ENCODE measurements at regions not wholly inside any gene's neighbourhood (a gene's known extent, or its start where the extent isn't known, plus 50 kb on each side); places are given as distances from the start of the nearest gene placed in this dataset.

DNA sequence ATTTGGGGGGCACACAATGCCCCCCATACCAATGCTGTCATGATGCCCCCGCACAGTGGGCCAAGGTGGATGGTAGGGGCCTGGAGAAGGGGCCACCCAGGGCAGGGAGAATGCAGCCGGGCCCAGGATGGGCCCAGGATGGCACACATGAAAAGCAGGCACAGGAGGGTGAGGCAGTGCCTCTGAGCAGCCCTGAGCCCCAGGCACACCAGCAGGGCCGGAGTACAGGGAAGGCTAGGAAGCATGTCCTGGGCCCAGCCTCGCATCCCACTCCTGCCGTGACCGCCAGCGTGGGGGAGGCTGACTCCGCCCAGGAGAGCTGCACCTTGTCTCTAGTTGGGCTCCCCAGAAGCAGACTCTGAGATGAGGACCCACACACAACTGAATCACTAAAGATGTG, 59.3 kb upstream of the TMEM72 start:
- H3K36me3 ChIP-seq (ENCODE audit: control insufficient read depth in 2 of 2, insufficient read depth in 2 of 2, low read length in 2 of 2) = no peaks in the 10 kb centered on the region
- H3K27me3 ChIP-seq (ENCODE audit: control insufficient read depth in 2 of 2, insufficient read depth in 2 of 2, low read length in 2 of 2) = no peaks in the 10 kb centered on the region

GRCh38 chr10:44853148-44853734, 57.9 kb upstream of the TMEM72 start:
- Histone ChIP-seq H3K4me1 (ENCODE audit: control insufficient read depth in 2 of 2, insufficient read depth in 2 of 2, low read length in 2 of 2) (no peaks in the 10 kb centered on the region), H3K27ac (ENCODE audit: low read depth in 2 of 2, low read length in 2 of 2) (no peak overlapping the region), H3K27me3 (ENCODE audit: control insufficient read depth in 2 of 2, insufficient read depth in 2 of 2, low read length in 2 of 2) (no peaks in the 10 kb centered on the region), H3K4me3 (ENCODE audit: low read length in 2 of 2) (no peak overlapping the region), H3K9me3 (ENCODE audit: control insufficient read depth in 2 of 2, low read length in 2 of 2) (no peaks in the 10 kb centered on the region), H3K36me3 (ENCODE audit: control insufficient read depth in 2 of 2, insufficient read depth in 2 of 2, low read length in 2 of 2) (no peaks in the 10 kb centered on the region), H3K9ac (ENCODE audit: low read depth in 1 of 2, low read length in 2 of 2) (no peak overlapping the region)

More for the DNA sequence above, 59.3 kb upstream of the TMEM72 start:
- no peaks in the 10 kb centered on the region for H3K9me3 ChIP-seq (ENCODE audit: control insufficient read depth in 2 of 2, low read length in 2 of 2)
- no peaks in the 10 kb centered on the region for H3K4me1 ChIP-seq (ENCODE audit: control insufficient read depth in 2 of 2, insufficient read depth in 2 of 2, low read length in 2 of 2)
- no peak overlapping the region for H3K27ac ChIP-seq (ENCODE audit: low read depth in 2 of 2, low read length in 2 of 2)
- no peak overlapping the region for H3K9ac ChIP-seq (ENCODE audit: low read depth in 1 of 2, low read length in 2 of 2)
- H3K4me3 ChIP-seq (ENCODE audit: low read length in 2 of 2) = no peak overlapping the region

DNA sequence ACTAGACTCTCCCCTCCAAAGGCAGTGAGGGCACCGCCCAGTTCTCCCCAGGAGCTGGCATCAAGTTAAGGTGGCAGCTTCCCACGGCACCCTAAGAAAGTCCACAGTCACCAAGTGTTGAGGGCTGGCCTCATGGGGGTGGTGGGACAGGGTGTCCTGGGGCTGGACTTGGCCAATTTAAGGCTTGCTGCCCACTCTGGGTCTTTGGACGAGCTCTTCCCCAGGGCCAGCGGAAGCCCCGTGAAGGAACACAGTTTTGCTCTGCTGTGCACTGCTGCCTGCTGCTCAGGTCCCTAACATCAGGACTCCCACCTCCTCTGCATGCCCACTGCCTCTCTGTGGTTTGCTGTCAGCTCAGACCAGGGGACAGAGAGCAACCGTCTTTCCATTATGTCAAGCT, 57.3 kb upstream of the TMEM72 start:
- no peak overlapping the region for H3K4me3 ChIP-seq (ENCODE audit: low read length in 2 of 2)
- no peak overlapping the region for H3K9ac ChIP-seq (ENCODE audit: low read depth in 1 of 2, low read length in 2 of 2)
- no peaks in the 10 kb centered on the region for H3K27me3 ChIP-seq (ENCODE audit: control insufficient read depth in 2 of 2, insufficient read depth in 2 of 2, low read length in 2 of 2)
- no peak overlapping the region for H3K27ac ChIP-seq (ENCODE audit: low read depth in 2 of 2, low read length in 2 of 2)
- H3K4me1 ChIP-seq (ENCODE audit: control insufficient read depth in 2 of 2, insufficient read depth in 2 of 2, low read length in 2 of 2) = no peaks in the 10 kb centered on the region
- no peaks in the 10 kb centered on the region for H3K9me3 ChIP-seq (ENCODE audit: control insufficient read depth in 2 of 2, low read length in 2 of 2)
- no peaks in the 10 kb centered on the region for H3K36me3 ChIP-seq (ENCODE audit: control insufficient read depth in 2 of 2, insufficient read depth in 2 of 2, low read length in 2 of 2)

GRCh38 chr10:44854693-44855350, 56.3 kb upstream of the TMEM72 start:
- Histone ChIP-seq H3K27me3 (ENCODE audit: control insufficient read depth in 2 of 2, insufficient read depth in 2 of 2, low read length in 2 of 2) (no peaks in the 10 kb centered on the region), H3K36me3 (ENCODE audit: control insufficient read depth in 2 of 2, insufficient read depth in 2 of 2, low read length in 2 of 2) (no peaks in the 10 kb centered on the region), H3K4me3 (ENCODE audit: low read length in 2 of 2) (no peak overlapping the region), H3K9me3 (ENCODE audit: control insufficient read depth in 2 of 2, low read length in 2 of 2) (no peaks in the 10 kb centered on the region), H3K27ac (ENCODE audit: low read depth in 2 of 2, low read length in 2 of 2) (no peak overlapping the region), H3K4me1 (ENCODE audit: control insufficient read depth in 2 of 2, insufficient read depth in 2 of 2, low read length in 2 of 2) (no peaks in the 10 kb centered on the region), H3K9ac (ENCODE audit: low read depth in 1 of 2, low read length in 2 of 2) (no peak overlapping the region)

GRCh38 chr10:44856696-44857095, 54.4 kb upstream of the TMEM72 start:
- Histone ChIP-seq H3K27me3 (ENCODE audit: control insufficient read depth in 2 of 2, insufficient read depth in 2 of 2, low read length in 2 of 2) (no peaks in the 10 kb centered on the region), H3K9ac (ENCODE audit: low read depth in 1 of 2, low read length in 2 of 2) (no peak overlapping the region), H3K4me1 (ENCODE audit: control insufficient read depth in 2 of 2, insufficient read depth in 2 of 2, low read length in 2 of 2) (no peaks in the 10 kb centered on the region), H3K36me3 (ENCODE audit: control insufficient read depth in 2 of 2, insufficient read depth in 2 of 2, low read length in 2 of 2) (no peaks in the 10 kb centered on the region), H3K4me3 (ENCODE audit: low read length in 2 of 2) (no peak overlapping the region), H3K27ac (ENCODE audit: low read depth in 2 of 2, low read length in 2 of 2) (no peak overlapping the region), H3K9me3 (ENCODE audit: control insufficient read depth in 2 of 2, low read length in 2 of 2) (no peaks in the 10 kb centered on the region)

DNA sequence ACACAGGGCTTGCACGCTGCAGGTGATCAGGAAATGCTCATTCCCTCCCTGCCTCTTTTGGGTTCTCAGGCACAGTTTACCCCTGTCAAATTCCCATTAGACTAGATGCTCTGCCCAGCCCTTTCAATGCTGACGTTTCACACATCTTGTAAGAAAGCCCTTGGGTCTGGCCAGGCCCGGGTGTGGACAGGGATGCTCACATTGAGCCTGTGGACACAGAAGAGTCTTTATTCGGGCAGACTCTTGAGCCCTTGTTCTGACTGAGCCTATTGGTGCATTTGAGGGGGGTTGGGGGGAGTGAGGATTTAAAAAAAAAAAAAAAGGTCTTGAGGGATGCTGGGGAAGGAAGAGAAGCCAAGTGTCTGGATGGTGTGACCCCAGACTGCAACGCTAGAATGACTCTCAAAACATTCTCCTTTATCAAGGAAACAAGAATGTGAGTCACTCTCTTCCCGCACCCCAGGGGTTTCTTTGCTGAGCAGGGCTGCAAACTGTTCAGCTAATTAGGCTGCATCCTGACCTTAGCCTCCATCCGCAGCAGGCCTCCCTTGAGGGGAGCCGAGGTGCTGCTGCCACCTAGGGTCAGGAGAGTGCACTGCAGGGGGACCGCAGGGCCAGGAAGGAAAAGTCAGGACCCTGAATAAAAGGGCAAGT, 53.6 kb upstream of the TMEM72 start:
- Histone ChIP-seq H3K36me3 (ENCODE audit: control insufficient read depth in 2 of 2, insufficient read depth in 2 of 2, low read length in 2 of 2) (no peaks in the 10 kb centered on the region), H3K4me1 (ENCODE audit: control insufficient read depth in 2 of 2, insufficient read depth in 2 of 2, low read length in 2 of 2) (no peaks in the 10 kb centered on the region), H3K9ac (ENCODE audit: low read depth in 1 of 2, low read length in 2 of 2) (no peak overlapping the region), H3K27me3 (ENCODE audit: control insufficient read depth in 2 of 2, insufficient read depth in 2 of 2, low read length in 2 of 2) (no peaks in the 10 kb centered on the region), H3K27ac (ENCODE audit: low read depth in 2 of 2, low read length in 2 of 2) (no peak overlapping the region), H3K9me3 (ENCODE audit: control insufficient read depth in 2 of 2, low read length in 2 of 2) (no peaks in the 10 kb centered on the region), H3K4me3 (ENCODE audit: low read length in 2 of 2) (no peak overlapping the region)

DNA sequence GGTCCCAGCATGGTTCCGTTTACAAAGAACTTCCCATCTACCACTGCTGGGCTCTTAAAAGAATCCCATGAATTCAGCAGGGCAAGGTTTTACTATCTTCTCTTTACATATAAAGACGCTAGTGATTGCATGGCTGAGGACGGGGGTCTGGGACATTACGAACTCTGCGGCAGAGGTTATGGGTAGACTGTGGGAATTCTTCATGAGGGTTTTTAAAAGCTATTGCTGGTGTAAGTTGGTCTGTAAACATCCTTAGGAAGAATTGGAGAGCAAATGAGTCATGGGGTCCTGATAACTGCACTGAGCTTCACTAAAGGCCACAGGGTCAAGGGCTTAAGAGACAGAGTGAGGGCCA, 53.1 kb upstream of the TMEM72 start:
- Histone ChIP-seq H3K27ac (ENCODE audit: low read depth in 2 of 2, low read length in 2 of 2) (no peak overlapping the region), H3K9ac (ENCODE audit: low read depth in 1 of 2, low read length in 2 of 2) (no peak overlapping the region), H3K27me3 (ENCODE audit: control insufficient read depth in 2 of 2, insufficient read depth in 2 of 2, low read length in 2 of 2) (no peaks in the 10 kb centered on the region), H3K36me3 (ENCODE audit: control insufficient read depth in 2 of 2, insufficient read depth in 2 of 2, low read length in 2 of 2) (no peaks in the 10 kb centered on the region), H3K4me3 (ENCODE audit: low read length in 2 of 2) (no peak overlapping the region), H3K9me3 (ENCODE audit: control insufficient read depth in 2 of 2, low read length in 2 of 2) (no peaks in the 10 kb centered on the region), H3K4me1 (ENCODE audit: control insufficient read depth in 2 of 2, insufficient read depth in 2 of 2, low read length in 2 of 2) (no peaks in the 10 kb centered on the region)

GRCh38 chr10:44858988-44859387, 52.1 kb upstream of the TMEM72 start:
- Histone ChIP-seq H3K36me3 (ENCODE audit: control insufficient read depth in 2 of 2, insufficient read depth in 2 of 2, low read length in 2 of 2) (no peaks in the 10 kb centered on the region), H3K9ac (ENCODE audit: low read depth in 1 of 2, low read length in 2 of 2) (no peak overlapping the region), H3K27ac (ENCODE audit: low read depth in 2 of 2, low read length in 2 of 2) (no peak overlapping the region), H3K27me3 (ENCODE audit: control insufficient read depth in 2 of 2, insufficient read depth in 2 of 2, low read length in 2 of 2) (no peaks in the 10 kb centered on the region), H3K9me3 (ENCODE audit: control insufficient read depth in 2 of 2, low read length in 2 of 2) (no peaks in the 10 kb centered on the region), H3K4me1 (ENCODE audit: control insufficient read depth in 2 of 2, insufficient read depth in 2 of 2, low read length in 2 of 2) (peaks cover 0 to 3% of the 10 kb centered on the region in 2 donors), H3K4me3 (ENCODE audit: low read length in 2 of 2) (no peak overlapping the region)

DNA sequence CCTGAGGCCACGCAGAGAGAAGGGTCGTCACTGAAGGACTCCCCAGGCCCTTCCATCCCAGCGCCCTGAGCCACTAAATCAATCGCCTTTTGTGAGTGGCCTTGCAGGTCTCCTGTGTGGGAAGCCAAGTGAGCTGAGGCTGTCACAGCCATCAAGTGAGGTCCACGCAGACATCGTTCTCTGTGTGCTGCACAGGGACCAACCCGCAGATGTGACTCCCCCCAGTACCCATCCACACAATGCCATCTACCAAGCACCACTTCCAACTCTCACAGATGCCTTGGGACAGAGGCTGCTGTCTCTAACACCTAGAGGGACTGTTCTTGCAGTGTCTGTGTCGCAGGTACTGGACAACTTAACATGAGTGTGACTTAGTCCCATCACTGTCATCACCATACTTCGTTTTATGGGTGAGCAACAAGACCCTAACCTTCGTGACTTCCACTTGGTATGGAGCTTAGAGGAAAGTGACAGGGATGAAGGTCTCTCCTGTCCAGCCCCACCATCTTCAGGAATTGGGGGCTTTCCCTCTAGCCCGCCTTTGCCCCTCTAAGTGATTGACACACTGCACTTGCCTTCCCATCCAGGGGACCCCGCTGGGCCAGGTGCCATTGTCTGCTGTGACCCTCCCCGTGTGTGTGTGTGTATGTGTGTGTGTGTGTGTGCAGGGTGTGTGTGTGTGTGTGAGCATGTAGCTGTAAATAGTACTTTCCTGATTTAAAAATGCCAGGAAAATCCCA, 51.4 kb upstream of the TMEM72 start:
- H3K4me1 ChIP-seq (ENCODE audit: control insufficient read depth in 2 of 2, insufficient read depth in 2 of 2, low read length in 2 of 2) = peaks cover 6 to 8% of the 10 kb centered on the region in 2 donors
- no peaks in the 10 kb centered on the region for H3K36me3 ChIP-seq (ENCODE audit: control insufficient read depth in 2 of 2, insufficient read depth in 2 of 2, low read length in 2 of 2)
- H3K9me3 ChIP-seq (ENCODE audit: control insufficient read depth in 2 of 2, low read length in 2 of 2) = no peaks in the 10 kb centered on the region
- H3K9ac ChIP-seq (ENCODE audit: low read depth in 1 of 2, low read length in 2 of 2) = no peak overlapping the region
- no peak overlapping the region for H3K4me3 ChIP-seq (ENCODE audit: low read length in 2 of 2)
- no peak overlapping the region for H3K27ac ChIP-seq (ENCODE audit: low read depth in 2 of 2, low read length in 2 of 2)
- H3K27me3 ChIP-seq (ENCODE audit: control insufficient read depth in 2 of 2, insufficient read depth in 2 of 2, low read length in 2 of 2) = no peaks in the 10 kb centered on the region
